Ishikawa (cell line): ENCODE measurements at regions not wholly inside any gene's neighbourhood (a gene's known extent, or its start where the extent isn't known, plus 50 kb on each side); places are given as distances from the start of the nearest gene placed in this dataset.

Experiments
- CEBPB ChIP-seq: IDR thresholded peaks from 2 replicates; pipeline ENCODE4 v1.6.1; 2012
- CREB1 ChIP-seq: IDR thresholded peaks from 2 replicates; pipeline ENCODE4 v1.6.1; 2012; ENCODE audit warnings: low read depth
- EGR1 ChIP-seq: IDR thresholded peaks from 2 replicates; pipeline ENCODE4 v1.6.1; 2012
- EP300 ChIP-seq: IDR thresholded peaks from 2 replicates; pipeline ENCODE4 v1.6.1; 2012; ENCODE audit warnings: borderline replicate concordance
- FOXM1 ChIP-seq: IDR thresholded peaks from 2 replicates; pipeline ENCODE4 v1.6.1; 2012; ENCODE audit warnings: low read depth, borderline replicate concordance
- MAX ChIP-seq: IDR thresholded peaks from 2 replicates; pipeline ENCODE4 v1.6.1; 2012
- NFIC ChIP-seq: IDR thresholded peaks from 2 replicates; pipeline ENCODE4 v1.6.1; 2012
- RAD21 ChIP-seq: IDR thresholded peaks from 2 replicates; pipeline ENCODE4 v1.6.1; 2012; ENCODE audit warnings: low read depth
- REST ChIP-seq: IDR thresholded peaks from 2 replicates; pipeline ENCODE4 v1.6.1; 2012; ENCODE audit warnings: low read depth, mild to moderate bottlenecking
- TEAD4 ChIP-seq: IDR thresholded peaks from 2 replicates; pipeline ENCODE4 v1.6.1; 2012
- YY1 ChIP-seq: IDR thresholded peaks from 2 replicates; pipeline ENCODE4 v1.6.1; 2012; ENCODE audit warnings: low read depth
- ZBTB7A ChIP-seq: IDR thresholded peaks from 2 replicates; pipeline ENCODE4 v1.6.1; 2012; ENCODE audit warnings: low read depth

GRCh38 chr10:124346831-124347230 is 71.9 kb downstream of the OAT start:
- TF ChIP-seq EGR1 (no peak), EP300 (no peak), ZBTB7A (no peak), MAX (no peak), CREB1 (no peak), YY1 (no peak), NFIC (no peak), REST (no peak), TEAD4 (no peak), CEBPB (no peak), FOXM1 (no peak), RAD21 (no peak)
